Fibroblast of lung (primary cell): ENCODE measurements at regions not wholly inside any gene's neighbourhood (a gene's known extent, or its start where the extent isn't known, plus 50 kb on each side); places are given as distances from the start of the nearest gene placed in this dataset.
A peak's percentile ranks its signal among the peaks of the same experiment; 100 is the strongest.

Experiments used
- DNase-seq, 2 donors: peaks; one replicate each; pipeline versions ENCODE4 v3.0.0 to v3.0.0-alpha.2; 2010; ENCODE audit warnings: low read depth in 2 of 2
- H2AFZ ChIP-seq: 2 replicates; pipeline ENCODE4 v1.5.1; 2012; ENCODE audit warnings: low read length, control low read depth, inconsistent platforms
- H3K27ac ChIP-seq: 2 replicates; pipeline ENCODE4 v1.5.1; 2011; ENCODE audit warnings: low read length, control low read depth; ENCODE audit not compliant: insufficient read depth
- H3K27me3 ChIP-seq: 2 replicates; pipeline ENCODE4 v1.5.1; 2011; ENCODE audit warnings: mild to moderate bottlenecking, low read length; ENCODE audit not compliant: control insufficient read depth, insufficient read depth
- H3K36me3 ChIP-seq: 2 replicates; pipeline ENCODE4 v1.5.1; 2011; ENCODE audit warnings: low read length; ENCODE audit not compliant: control insufficient read depth, insufficient read depth
- H3K4me1 ChIP-seq: 2 replicates; pipeline ENCODE4 v1.5.1; 2011; ENCODE audit warnings: low read length; ENCODE audit not compliant: control insufficient read depth, insufficient read depth; ENCODE audit errors: extremely low read depth
- H3K4me2 ChIP-seq: 2 replicates; pipeline ENCODE4 v1.5.1; 2011; ENCODE audit warnings: low read length, control low read depth; ENCODE audit not compliant: insufficient read depth; ENCODE audit errors: extremely low read depth
- H3K4me3 ChIP-seq, 4 experiments: fragments of 200-600 bp in 1 of 4; sonication (generic) in 1 of 4; replicated peaks in 1 of 4; 2 replicates each; pipeline ENCODE4 v1.5.1; 2011 to 2016; ENCODE audit warnings: low read length in 4 of 4, low read depth in 3 of 4, mild to moderate bottlenecking in 3 of 4, control low read depth in 2 of 4, inconsistent platforms in 1 of 4, mixed read lengths in 1 of 4; ENCODE audit not compliant: insufficient read depth in 1 of 4; ENCODE audit errors: control extremely low read depth in 1 of 4
- H3K79me2 ChIP-seq: 2 replicates; pipeline ENCODE4 v1.5.1; 2012; ENCODE audit warnings: mild to moderate bottlenecking, low read length, inconsistent platforms; ENCODE audit not compliant: control insufficient read depth, insufficient read depth
- H3K9ac ChIP-seq: 2 replicates; pipeline ENCODE4 v1.5.1; 2011; ENCODE audit warnings: mild to moderate bottlenecking, low read length, control low read depth; ENCODE audit not compliant: insufficient read depth
- H3K9me3 ChIP-seq: 2 replicates; pipeline ENCODE4 v1.5.1; 2012; ENCODE audit warnings: low read depth, low read length; ENCODE audit not compliant: control insufficient read depth, insufficient read depth
- H4K20me1 ChIP-seq: 2 replicates; pipeline ENCODE4 v1.5.1; 2011; ENCODE audit warnings: low read length; ENCODE audit not compliant: control insufficient read depth, insufficient read depth; ENCODE audit errors: extremely low read depth
- CTCF ChIP-seq, 2 donors: IDR thresholded peaks in 1 of 2; conservative IDR thresholded peaks in 1 of 2; 1 replicate in 1 of 2; 2 replicates in 1 of 2; pipeline ENCODE4 v1.5.1; 2011 to 2012; ENCODE audit warnings: low read length in 2 of 2, control low read depth in 1 of 2, inconsistent platforms in 1 of 2, low read depth in 1 of 2, mild to moderate bottlenecking in 1 of 2
- EZH2 ChIP-seq: IDR thresholded peaks from 2 replicates; pipeline ENCODE4 v1.5.1; 2012; ENCODE audit warnings: low read length, control low read depth, mild to moderate bottlenecking; ENCODE audit errors: missing control alignments

- H3K9me3 ChIP-seq, result no peaks in the 10 kb centered on the region
- H3K36me3 ChIP-seq, result no peaks in the 10 kb centered on the region
- no peak overlapping the region for H2AFZ ChIP-seq
- H3K4me3 ChIP-seq, result no peak overlapping the region
- no peak overlapping the region for H3K9ac ChIP-seq
- no peaks in the 10 kb centered on the region for H3K27me3 ChIP-seq
- H4K20me1 ChIP-seq, result no peaks in the 10 kb centered on the region
- H3K4me1 ChIP-seq, result no peaks in the 10 kb centered on the region
- no peak overlapping the region for H3K27ac ChIP-seq
- no peak overlapping the region for H3K4me2 ChIP-seq
- no peaks in the 10 kb centered on the region for H3K79me2 ChIP-seq
- TF ChIP-seq EZH2 (no peak), CTCF (conservative IDR thresholded peaks at IDR 0.05 in 1 of 2, IDR thresholded peaks at IDR 0.05 in 1 of 2; ENCODE audit: low read depth in 1 of 2, low read length in 2 of 2) (no peak)
- peak in 1 of 2 donors; percentile 75 for DNase-seq
Measured at GRCh38 chr13:88701551-88701950, 1030.4 kb downstream of the SLITRK5 start.

GRCh38 chr13:88704600-88705275 is 1033.6 kb downstream of the SLITRK5 start:
- Histone ChIP-seq H3K9me3 (no peaks in the 10 kb centered on the region), H2AFZ (no peak overlapping the region), H3K4me2 (no peak overlapping the region), H3K27ac (no peak overlapping the region), H3K4me1 (no peaks in the 10 kb centered on the region), H3K9ac (no peak overlapping the region), H3K36me3 (no peaks in the 10 kb centered on the region), H3K27me3 (no peaks in the 10 kb centered on the region), H3K79me2 (no peaks in the 10 kb centered on the region), H4K20me1 (no peaks in the 10 kb centered on the region), H3K4me3 (peak overlapping the region in 1 of 4 experiments; percentile 71)
- TF ChIP-seq EZH2 (no peak), CTCF (conservative IDR thresholded peaks at IDR 0.05 in 1 of 2, IDR thresholded peaks at IDR 0.05 in 1 of 2; ENCODE audit: low read depth in 1 of 2, low read length in 2 of 2) (no peak)
- peak in 1 of 2 donors; percentile 14 for DNase-seq

- Histone ChIP-seq H3K9me3 (no peaks in the 10 kb centered on the region), H3K9ac (no peak overlapping the region), H3K27ac (no peak overlapping the region), H3K79me2 (no peaks in the 10 kb centered on the region), H2AFZ (no peak overlapping the region), H4K20me1 (no peaks in the 10 kb centered on the region), H3K4me2 (no peak overlapping the region), H3K27me3 (no peaks in the 10 kb centered on the region), H3K4me3 (no peak overlapping the region), H3K4me1 (no peaks in the 10 kb centered on the region), H3K36me3 (no peaks in the 10 kb centered on the region)
- TF ChIP-seq CTCF (conservative IDR thresholded peaks at IDR 0.05 in 1 of 2, IDR thresholded peaks at IDR 0.05 in 1 of 2; ENCODE audit: low read depth in 1 of 2, low read length in 2 of 2), result no peak
- no peak for TF ChIP-seq EZH2
- no peak for DNase-seq
Measured at GRCh38 chr13:88707646-88708045, 1036.5 kb downstream of the SLITRK5 start.
